Stimulated activated CD8-positive, alpha-beta memory T cell treated with anti-CD3 and anti-CD28 coated beads, Interleukin-7, amount 100 ng/mL, for 48 hours (primary cell): ENCODE measurements at regions not wholly inside any gene's neighbourhood (a gene's known extent, or its start where the extent isn't known, plus 50 kb on each side); places are given as distances from the start of the nearest gene placed in this dataset.
"Not testable (repeated sequence)": the region's sequence is repeated elsewhere in the genome, so short reads cannot be mapped to it uniquely, and the experiment has no call there.

Experiments used
- DNase-seq, 2 donors: peaks; one replicate each; pipeline ENCODE4 v3.0.0-alpha.2; 2020; ENCODE audit warnings: low read depth in 1 of 2; ENCODE audit errors: extremely low read depth in 1 of 2

DNA sequence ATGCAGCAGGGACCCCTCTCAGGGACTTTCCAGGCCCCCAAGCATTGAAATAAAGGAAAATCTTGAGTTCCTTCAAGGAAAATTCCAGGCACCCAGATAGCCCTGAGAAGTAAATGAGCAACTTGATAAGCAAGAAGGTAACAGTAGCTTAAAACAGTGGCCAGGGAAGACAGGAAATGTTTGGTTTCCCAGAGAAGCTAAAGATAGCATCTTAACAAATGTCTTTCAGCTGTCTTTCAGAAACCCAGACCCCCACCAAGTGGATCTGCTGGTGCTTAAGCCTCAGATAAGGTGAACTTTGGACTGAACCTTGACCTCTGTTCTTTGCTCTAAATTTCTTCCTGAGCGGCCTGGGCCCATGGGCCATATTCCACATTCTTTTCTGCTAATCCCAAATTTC is 117.8 kb upstream of the CST7 start:
- DNase-seq = no peak

DNA sequence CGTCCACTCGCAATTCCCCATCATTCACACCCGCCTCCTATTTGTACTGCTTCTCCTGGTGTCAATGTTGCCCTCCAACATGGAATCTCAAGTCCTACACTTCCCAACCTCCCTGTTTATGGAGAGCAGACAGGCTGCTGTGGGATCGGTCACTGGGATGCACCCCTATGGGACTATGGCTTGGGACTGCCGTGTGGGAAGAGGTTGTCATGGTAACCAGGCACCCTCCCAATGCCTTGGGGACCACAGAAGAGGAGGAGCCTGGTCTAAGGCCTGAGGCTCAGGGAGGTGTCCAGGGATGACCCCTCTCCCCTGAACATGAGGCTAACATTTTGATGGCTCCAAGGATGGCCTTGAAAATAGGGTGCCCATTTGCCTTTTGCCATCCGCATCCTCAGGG is 116.6 kb upstream of the CST7 start:
- DNase-seq = no peak

DNA sequence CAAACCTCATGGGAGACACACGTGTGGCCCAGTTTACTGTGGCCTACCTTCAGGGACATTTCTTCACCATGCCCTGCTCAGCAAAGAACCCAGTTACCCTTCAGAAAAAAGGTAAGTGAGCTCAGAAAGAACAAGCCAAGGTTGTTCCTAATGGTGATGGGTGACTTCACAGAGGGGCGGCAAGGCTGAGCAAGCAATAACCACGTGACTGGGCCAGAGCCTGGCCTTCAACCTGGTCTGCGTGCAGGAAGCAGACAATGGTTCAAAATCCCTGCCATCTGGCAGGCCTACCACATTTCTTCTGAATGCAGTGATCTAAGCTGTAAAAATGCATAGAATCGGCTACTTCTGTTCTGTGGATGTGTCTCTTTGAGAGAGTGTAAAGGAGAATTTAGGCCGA is 115.5 kb upstream of the CST7 start:
- DNase-seq = no peak

DNA sequence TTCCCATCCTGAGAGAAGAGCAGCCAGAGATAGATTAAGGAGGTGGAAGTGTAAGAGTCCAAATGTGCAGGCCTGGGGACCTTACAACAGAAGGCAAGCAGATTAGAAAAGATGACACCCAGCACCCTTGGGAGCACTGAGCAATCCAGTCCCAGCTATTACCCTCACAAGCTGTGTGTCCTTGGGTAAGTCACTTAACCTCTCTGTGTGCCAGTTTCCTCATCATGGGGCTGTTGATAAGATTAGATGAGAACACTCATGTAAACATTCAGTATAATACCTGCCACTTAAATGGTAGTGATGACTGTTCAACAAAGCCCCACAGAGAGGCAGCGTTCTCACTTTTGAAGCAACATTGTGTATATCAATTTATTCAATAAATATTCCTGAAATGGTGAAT is 114.8 kb upstream of the CST7 start:
- DNase-seq = no peak

DNA sequence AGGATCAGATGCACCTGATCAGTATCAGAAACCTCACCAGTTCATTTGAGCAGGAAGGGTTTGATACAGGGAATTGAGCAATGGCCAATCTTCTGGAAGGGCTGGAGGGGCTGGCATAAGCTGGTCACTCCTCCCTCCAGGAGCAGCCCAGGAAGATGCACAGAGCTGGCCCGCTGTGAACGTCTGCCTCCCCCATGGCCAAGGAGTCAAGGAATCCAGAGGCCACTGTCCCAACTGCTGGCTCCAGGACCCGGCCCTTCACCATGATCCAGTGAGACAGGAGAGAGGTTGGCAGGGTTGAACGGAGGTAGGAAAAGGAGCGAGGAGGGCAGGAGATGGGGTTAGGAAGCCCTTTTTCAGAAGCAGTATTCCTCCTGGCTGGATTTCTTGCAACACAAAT is 113.9 kb upstream of the CST7 start:
- DNase-seq = no peak

DNA sequence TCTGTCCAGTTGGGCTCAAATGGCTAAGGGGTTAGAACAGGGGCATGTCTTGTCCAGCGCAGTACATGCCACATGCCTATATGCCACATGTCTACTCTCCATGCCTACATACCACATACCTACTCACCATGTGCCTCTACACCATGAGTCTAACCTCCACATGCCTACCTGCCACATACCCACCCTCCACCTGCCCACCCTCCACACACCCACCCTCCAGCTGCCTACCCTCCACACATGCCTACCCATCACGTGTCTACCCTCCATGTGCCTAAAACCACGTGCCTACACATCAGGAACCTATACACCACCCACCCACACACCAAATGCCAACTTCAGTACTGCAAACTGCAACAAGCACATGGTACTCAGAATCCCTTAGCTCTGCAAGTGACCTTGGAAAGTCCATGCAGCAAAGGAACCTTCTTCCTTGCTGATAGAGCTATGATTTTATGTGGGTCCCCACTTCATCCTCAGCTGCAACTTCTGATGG is 113.0 kb upstream of the CST7 start:
- DNase-seq = no peak

DNA sequence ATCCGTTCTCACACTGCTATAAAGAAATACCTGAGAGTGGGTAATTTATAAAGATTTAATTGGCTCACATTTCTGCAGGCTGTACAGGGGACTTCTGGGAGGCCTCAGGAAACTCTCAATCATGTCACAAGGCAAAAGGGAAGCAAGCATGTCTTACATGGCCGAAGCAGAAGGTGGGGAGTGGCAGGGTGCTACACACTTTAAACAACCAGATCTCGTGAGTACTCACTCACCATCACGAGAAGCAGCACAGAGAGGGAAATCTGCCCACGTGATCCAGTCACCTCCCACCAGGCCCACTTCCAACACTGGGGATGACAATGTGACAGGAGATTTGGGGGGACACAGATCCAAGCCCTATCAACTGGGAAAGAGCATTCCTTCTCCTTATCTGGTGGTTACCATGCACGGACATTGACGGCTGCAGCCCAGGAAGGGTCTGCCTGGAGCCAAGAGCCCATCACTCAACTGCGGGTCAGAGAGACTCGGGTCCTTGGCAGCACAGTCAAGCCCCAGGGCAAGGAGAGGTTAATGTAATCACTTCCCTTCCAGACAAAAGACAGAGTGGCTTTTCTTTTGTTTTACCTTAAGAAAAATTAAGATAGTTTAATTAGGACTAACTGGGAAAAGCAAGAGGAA is 112.3 kb upstream of the CST7 start:
- no peak for DNase-seq

DNA sequence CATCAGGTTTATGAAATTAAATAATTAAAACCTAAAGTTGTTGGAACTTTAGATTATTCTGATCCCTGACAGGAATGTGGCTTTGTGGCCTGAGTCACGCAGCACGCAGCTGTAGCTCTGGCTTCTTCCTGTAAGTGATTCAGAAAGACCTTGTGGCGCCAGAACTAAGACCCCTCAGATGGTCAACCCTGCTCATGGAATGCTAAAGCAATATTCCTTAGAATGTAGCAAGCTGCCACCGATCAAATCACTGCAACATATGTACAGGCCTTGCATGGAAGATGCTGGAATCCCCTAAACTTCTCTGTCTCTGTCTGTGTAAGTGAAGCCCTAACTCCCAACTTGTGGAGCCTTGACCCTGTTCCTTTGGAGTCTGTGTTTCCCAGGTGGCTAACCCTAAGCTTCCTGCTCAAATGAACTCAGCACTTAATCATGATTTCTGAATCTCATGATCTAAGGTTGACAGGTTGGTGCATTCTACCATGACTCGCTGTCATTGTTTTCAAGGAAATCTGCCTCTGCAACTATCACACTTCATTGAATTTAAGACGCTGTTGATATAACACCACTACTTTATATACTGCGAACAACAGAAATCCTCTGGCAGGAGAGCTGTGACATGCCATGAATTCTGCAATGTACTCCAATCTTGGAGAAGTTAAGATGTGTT is 111.2 kb upstream of the CST7 start:
- DNase-seq = no peak

DNA sequence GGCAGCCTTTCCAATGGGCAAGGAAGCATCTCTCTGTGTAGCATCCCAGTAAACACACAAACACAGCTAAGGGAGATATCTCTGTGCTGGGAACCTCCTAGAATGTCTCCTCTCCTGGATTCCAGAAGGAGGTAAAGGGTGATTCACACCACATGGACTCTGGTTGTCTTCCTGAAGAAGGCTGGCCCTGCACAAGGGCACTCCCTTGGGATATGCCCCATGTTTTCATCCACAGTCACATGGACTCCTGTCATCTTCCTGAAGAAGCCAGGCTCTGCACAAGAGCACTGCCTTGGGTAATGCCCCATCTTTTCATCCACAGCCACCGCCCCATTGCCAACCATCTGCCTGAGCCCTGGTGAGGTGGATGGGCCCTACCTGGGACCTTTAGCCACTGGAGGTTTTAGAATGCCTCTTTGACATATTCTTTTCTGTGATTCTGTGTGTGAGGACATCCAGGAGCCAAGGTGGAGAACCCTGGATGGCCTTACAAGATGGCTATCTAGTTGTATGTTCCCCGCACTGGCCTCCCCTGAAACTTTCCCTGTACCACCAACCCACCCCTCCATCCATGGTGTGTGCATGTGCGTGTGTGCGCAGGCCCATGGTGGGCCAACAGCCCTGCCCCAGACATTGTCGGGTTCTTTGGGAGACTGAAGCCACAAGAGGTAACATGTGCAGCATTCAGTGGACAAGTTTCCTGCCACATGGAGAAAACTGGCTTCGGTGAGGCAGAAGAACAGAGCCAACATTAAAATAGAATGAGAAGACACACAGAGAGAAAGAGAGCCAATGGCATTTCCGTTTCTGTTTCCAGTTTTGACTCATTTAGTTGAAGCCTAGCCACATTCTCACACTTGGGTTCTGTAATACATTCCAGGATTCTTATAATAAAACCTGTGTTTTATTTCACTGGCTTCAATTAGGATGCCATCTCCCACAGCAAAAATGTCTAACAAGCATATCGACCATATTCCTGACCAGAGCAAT is 110.2 kb upstream of the CST7 start:
- DNase-seq = no peak

DNA sequence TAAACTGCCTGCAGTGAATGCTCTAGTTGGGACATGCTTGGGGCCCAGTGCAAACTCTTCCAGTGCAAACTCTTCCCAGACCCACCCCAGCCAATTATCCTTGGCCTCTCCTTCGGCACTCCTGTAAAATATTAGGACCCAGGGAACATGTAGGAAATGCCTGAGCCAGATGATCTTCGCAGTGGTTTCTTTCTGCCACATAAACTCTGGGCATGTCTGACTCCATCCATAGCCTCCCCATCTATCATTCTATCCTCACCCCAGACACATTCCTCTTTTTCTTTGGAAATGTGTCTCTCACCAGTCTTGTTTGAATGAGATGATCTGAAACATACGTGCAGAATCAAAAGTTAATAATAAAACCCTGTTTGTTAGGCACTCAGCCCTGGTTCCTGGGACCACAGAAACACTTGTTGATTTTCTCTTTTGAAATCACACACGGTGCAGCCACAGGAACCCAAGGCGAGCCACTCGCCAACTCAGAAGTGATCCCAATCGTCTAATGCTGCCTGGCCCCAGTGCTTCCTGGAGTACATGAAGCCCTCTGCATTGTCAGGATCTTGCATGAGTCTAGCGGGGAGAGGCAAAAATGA is 108.9 kb upstream of the CST7 start:
- no peak for DNase-seq

DNA sequence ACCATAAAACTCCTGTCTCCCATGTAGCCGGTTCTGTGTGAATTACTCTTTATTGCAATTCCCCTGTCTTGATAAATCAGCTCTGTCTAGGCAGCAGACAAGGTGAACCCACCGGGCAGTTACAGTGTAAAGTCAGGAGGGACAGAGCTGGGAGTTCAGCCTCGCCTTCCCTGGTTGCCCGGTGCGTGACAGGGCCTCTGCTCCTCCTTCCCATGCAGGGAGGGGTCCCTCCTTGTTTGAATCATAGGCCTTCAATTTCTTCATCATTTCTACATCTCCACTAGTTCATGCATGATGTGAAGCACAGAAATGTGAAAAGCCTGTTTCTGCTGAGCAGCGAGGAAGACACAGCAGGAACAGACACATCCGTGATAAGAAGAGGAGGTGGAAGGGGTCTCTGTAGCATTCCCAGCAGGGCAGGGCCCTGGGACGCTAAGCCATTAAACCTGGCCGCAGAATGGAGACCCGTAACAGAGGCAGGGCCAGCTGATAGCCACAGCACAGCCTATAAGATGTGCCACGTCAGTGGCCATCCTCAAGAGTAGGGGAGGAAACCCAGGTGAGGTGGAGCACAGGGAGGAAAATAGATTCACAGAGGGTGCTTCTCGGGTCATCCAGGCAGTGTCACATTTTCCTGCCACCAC is 106.7 kb upstream of the CST7 start:
- no peak for DNase-seq

DNA sequence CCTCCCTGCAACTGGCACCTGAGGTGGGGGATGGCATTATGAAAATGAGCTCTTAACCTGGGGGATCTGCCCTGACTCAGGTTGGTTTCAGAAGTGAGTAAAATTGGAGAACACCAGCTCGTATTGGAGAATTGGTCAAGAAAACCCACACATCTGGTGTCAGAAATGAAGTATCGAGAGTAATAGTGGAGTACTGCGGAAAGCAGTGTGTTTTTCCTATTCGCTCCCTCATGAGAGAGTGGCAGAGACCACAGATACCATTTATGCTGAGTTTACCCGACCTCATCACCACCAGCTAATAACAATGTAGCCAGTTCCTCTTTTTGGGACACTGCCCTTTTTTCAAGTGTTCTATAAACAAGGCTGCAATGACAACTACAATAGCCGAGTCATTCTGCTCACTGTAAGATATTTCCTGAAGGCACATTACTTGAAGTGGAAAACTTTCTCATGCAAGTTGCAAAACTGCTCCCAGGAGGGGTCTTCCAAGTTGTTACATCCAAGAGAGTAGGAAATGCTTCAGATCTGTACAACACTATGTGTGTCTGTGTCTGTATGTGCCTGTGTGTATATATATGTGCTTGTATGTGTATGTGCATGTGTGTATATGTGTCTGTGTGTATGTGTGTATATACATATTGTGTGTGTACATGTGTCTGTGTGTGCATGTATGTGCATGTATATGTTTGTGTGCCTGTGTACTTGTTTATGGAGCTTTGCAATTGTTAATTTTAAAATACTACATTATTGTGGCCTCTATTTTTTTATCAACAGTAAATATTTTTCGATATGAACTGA is 106.0 kb upstream of the CST7 start:
- DNase-seq = no peak

DNA sequence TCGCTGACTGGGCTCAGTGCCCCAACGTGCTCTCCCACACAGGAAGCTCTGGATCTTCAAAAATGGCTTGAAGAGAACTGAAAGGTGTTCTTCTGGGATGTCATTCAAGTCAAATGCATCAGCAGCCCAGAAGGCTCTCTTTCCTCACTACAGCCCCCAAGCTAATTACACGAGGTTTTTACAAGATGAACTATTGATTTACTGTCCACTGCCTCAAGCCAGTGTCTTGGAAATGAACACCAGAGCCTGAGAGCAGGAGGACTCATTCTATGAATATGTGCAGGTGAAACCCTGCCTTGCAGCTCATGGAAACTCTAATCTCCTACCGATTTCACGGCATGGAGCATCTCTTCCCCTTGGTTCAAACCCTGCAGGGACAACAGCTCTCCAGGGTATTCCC is 98.9 kb upstream of the CST7 start:
- no peak for DNase-seq

DNA sequence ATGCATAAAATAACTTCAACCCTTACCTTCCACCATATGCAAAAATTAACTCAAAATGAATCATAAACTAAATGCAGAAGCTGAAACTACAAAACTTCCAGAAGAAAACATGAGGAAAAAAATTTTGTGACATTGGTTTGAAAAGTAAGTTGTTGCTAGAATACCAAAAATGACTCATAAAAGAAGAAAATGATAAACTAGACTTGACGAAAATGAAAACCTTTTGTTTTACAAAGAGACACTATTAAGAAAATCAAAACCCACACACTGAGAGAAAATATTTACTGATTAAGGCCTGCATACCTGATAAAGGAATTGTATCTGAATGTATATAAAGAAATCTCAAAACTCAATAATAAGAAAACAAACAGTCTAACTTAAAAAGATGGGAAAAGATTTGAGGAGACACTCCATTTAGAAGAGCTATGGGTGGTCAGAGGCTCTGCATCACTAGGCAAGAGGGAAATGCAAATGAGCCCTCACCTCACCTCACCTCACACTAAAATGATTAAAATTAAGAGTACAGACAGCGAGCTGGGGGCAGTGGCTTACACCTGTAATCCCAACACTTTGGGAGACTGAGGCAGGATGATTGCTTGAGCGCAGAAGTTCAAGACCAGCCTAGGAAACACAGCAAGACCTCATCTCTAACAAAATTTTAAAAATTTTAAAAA is 97.6 kb upstream of the CST7 start:
- DNase-seq = no peak

DNA sequence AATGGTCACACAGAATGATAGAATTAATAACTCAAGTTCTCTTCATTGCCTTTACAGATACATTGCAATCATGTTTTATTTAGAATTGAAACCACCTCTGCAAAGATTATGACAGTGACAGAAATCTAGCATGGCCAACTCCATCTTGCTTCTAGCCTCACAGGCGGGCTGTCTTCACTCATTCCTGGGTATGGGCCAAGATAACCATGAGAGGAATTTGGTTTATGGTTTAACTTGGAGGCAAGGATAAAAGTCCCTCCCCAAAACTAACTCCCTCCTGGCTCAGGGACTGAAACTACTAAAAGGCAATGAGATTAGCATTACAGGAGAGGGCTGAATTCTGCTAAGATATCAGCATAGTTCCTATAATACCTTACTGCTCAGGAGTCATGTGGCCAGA is 95.2 kb upstream of the CST7 start:
- no peak for DNase-seq

DNA sequence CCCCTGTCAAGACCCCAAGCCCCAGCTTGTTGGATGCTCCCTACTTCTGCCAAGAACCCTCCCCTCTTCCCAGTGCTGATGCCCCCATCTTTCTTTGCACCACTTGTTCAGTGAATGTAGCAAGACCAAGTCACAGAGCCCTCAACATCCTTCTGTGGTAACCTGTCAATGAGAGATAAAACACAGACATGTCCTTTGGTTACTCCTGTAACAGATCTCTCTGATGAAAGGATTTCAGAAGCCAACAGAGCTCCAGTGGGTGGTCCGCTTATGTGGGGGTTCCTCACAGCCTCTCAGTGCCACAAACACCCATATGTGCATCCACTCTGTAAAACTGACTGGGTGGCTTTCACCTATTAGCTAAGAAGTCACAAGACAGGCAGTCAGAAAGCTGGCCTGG is 93.2 kb upstream of the CST7 start:
- no peak for DNase-seq

DNA sequence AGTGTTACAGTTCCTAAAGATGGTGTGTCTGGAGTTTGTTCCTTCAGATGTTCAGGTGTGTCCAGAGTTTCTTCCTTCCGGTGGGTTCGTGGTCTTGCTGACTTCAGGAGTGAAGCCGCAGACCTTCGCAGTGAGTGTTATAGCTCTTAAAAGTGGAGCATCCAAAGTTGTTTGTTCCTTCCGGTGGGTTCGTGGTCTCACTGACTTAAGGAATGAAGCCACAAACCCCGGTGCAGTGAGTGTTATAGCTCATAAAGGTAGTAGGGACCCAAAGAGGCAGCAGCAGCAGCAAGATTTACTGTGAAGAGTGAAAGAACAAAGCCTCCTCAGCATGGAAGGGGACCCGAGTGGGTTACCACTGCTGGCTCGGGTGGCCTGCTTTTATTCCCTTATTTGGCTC is 90.6 kb upstream of the CST7 start:
- not testable (repeated sequence) for DNase-seq

DNA sequence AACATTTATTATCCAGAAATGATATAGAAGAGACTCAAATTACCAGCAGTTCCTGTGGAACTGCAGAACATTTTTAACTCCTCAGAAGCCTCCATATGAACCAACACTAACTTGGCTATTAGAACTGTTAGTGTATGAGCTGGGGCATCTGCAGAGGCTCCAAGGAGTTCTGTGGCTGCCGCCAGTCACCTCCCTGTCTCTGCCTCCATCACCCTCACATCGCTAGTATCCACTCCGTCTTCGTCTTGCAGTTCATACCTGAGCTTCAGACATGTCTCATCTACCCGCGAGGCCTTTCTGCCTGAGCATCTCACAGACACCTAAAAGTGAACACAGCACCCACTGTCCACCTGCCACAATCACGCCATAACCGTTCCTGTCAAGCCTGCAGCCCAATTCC is 89.5 kb upstream of the CST7 start:
- no peak for DNase-seq

DNA sequence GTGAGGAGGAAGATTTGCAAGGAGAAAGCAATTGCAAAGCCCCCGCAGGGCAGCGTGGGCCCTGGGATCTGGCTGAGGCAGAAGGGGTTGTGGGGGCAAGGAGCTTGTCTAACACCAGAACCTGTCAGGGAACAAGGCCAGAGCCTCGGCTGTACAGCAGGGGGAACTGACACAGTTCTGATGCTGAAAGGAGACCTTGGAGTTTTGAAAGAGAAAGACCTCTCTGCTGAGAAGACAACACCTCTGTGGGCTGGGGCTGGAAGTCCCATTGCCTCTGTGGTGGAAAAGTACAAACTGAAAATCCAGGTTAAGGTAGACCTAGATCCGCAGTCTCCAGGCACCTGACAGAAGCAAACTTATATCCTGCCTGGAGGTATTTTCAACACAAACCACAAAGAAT is 86.9 kb upstream of the CST7 start:
- no peak for DNase-seq
